OCI-LY7 (cell line): ENCODE measurements at regions not wholly inside any gene's neighbourhood (a gene's known extent, or its start where the extent isn't known, plus 50 kb on each side); places are given as distances from the start of the nearest gene placed in this dataset.

Experiments
- BruUV-seq: library from RNA; stranded (reverse); fragments of 400-500 nt; replicated peaks from 2 replicates; lab custom pipeline; 2021; lab: Mats Ljungman, UMichigan
- CTCF ChIA-PET: fragments of 300-600 bp; sonication (Branson Sonifier 250); formaldehyde crosslinking; loops from one replicate; lab custom pipeline; 2022; ENCODE audit warnings: antibody characterized with exemption; ENCODE audit not compliant: unreplicated experiment; lab: Charles Lee
- POLR2A ChIA-PET: fragments of 300-600 bp; sonication (Branson Sonifier 250); formaldehyde crosslinking; loops from one replicate; lab custom pipeline; 2022; ENCODE audit warnings: antibody characterized with exemption; lab: Charles Lee
- DNase-seq: peaks from one replicate; pipeline ENCODE4 v3.0.0-alpha.2; 2015; ENCODE audit warnings: low spot score
- H2AFZ ChIP-seq: fragments of 200-600 bp; sonication (generic), shearing (Covaris generic); 2 replicates; pipeline ENCODE4 v1.6.1; 2014; ENCODE audit warnings: mild to moderate bottlenecking, antibody characterized with exemption, low read length, moderate library complexity
- H3K27ac ChIP-seq: fragments of 200-600 bp; sonication (generic); 2 replicates; pipeline ENCODE4 v1.5.1; 2014; ENCODE audit warnings: mixed run types, low read depth, mild to moderate bottlenecking, moderate library complexity, low read length, inconsistent platforms; ENCODE audit not compliant: poor library complexity, severe bottlenecking
- H3K36me3 ChIP-seq: fragments of 200-600 bp; sonication (generic); 2 replicates; pipeline ENCODE4 v1.6.1; 2014; ENCODE audit warnings: mild to moderate bottlenecking, antibody characterized with exemption, low read length, moderate library complexity, mixed read lengths; ENCODE audit not compliant: insufficient read depth
- H3K4me1 ChIP-seq: fragments of 200-600 bp; sonication (generic); 2 replicates; pipeline ENCODE4 v1.5.1; 2014; ENCODE audit warnings: mild to moderate bottlenecking, low read length; ENCODE audit not compliant: insufficient read depth, poor library complexity, severe bottlenecking
- H3K4me2 ChIP-seq: fragments of 200-600 bp; sonication (generic); 2 replicates; pipeline ENCODE4 v1.6.1; 2014; ENCODE audit warnings: mild to moderate bottlenecking, low read length
- H3K4me3 ChIP-seq: fragments of 200-600 bp; sonication (generic); 2 replicates; pipeline ENCODE4 v1.5.1; 2014; ENCODE audit warnings: mild to moderate bottlenecking, low read depth, low read length; ENCODE audit not compliant: poor library complexity, severe bottlenecking
- H3K79me2 ChIP-seq: fragments of 200-600 bp; sonication (generic); 2 replicates; pipeline ENCODE4 v1.6.1; 2016; ENCODE audit warnings: low read depth, mild to moderate bottlenecking, low read length, moderate library complexity, mixed read lengths; ENCODE audit not compliant: insufficient read depth
- H3K9me2 ChIP-seq: fragments of 200-600 bp; sonication (generic); 2 replicates; pipeline ENCODE4 v1.6.1; 2016; ENCODE audit warnings: mild to moderate bottlenecking, low read length, mixed read lengths; ENCODE audit not compliant: insufficient read depth
- H3K9me3 ChIP-seq: fragments of 200-600 bp; sonication (generic); 2 replicates; pipeline ENCODE4 v1.6.1; 2014; ENCODE audit warnings: mild to moderate bottlenecking, mixed run types, low read length, mixed read lengths
- H4K20me1 ChIP-seq: fragments of 200-600 bp; sonication (generic); 2 replicates; pipeline ENCODE4 v1.6.1; 2014; ENCODE audit warnings: mild to moderate bottlenecking, antibody characterized with exemption, low read length, moderate library complexity, mixed read lengths; ENCODE audit not compliant: insufficient read depth
- CTCF ChIP-seq: fragments of 200-600 bp; sonication (generic); conservative IDR thresholded peaks from 2 replicates; pipeline ENCODE4 v1.5.1; 2014; ENCODE audit warnings: mild to moderate bottlenecking, antibody characterized with exemption, low read length, moderate library complexity, mixed read lengths
- EZH2phosphoT487 ChIP-seq: fragments of 200-600 bp; sonication (generic); IDR thresholded peaks from 2 replicates; pipeline ENCODE4 v1.6.1; 2018; ENCODE audit warnings: low read depth, borderline replicate concordance, mild to moderate bottlenecking, mixed run types, antibody characterized with exemption, low read length, moderate library complexity, mixed read lengths
- intact Hi-C: fragments of 100-400 bp; cut with micrococcal nuclease; formaldehyde crosslinking; loops from one replicate; pipeline ENCODE4 v1.10.0; 2022; ENCODE audit not compliant: unreplicated experiment

GRCh38 chr9:27675354-27675753 lies 102.1 kb upstream of the C9orf72 start:
- ChIA-PET CTCF (no interaction called here), POLR2A (no interaction called here)
- no peak for DNase-seq
- Histone ChIP-seq H2AFZ (no peak overlapping the region), H3K4me3 (no peak overlapping the region), H3K79me2 (no peaks in the 10 kb centered on the region), H3K4me1 (no peaks in the 10 kb centered on the region), H3K4me2 (no peak overlapping the region), H3K9me3 (no peaks in the 10 kb centered on the region), H3K36me3 (no peaks in the 10 kb centered on the region), H3K9me2 (no peaks in the 10 kb centered on the region), H3K27ac (no peak overlapping the region), H4K20me1 (no peaks in the 10 kb centered on the region)
- intact Hi-C loops = no loop called here
- TF ChIP-seq EZH2phosphoT487 (no peak), CTCF (no peak)
- BruUV-seq = no TSS peak

GRCh38 chr9:27676827-27677226 lies 103.5 kb upstream of the C9orf72 start:
- no peaks in the 10 kb centered on the region for H4K20me1 ChIP-seq
- ChIA-PET CTCF (no interaction called here), POLR2A (no interaction called here)
- H3K36me3 ChIP-seq = no peaks in the 10 kb centered on the region
- H2AFZ ChIP-seq = no peak overlapping the region
- no peaks in the 10 kb centered on the region for H3K9me2 ChIP-seq
- no peak overlapping the region for H3K4me3 ChIP-seq
- TF ChIP-seq CTCF (no peak), EZH2phosphoT487 (no peak)
- intact Hi-C loops = no loop called here
- H3K27ac ChIP-seq = no peak overlapping the region
- DNase-seq = no peak
- BruUV-seq = no TSS peak
- no peak overlapping the region for H3K4me2 ChIP-seq
- no peaks in the 10 kb centered on the region for H3K4me1 ChIP-seq
- H3K79me2 ChIP-seq = no peaks in the 10 kb centered on the region
- H3K9me3 ChIP-seq = no peaks in the 10 kb centered on the region

- TF ChIP-seq EZH2phosphoT487 = no peak
- no peak for TF ChIP-seq CTCF
- intact Hi-C loops = no loop called here
- Histone ChIP-seq H4K20me1 (no peaks in the 10 kb centered on the region), H3K4me1 (no peaks in the 10 kb centered on the region), H3K4me3 (no peak overlapping the region), H3K9me3 (no peaks in the 10 kb centered on the region), H3K4me2 (no peak overlapping the region), H2AFZ (no peak overlapping the region), H3K79me2 (no peaks in the 10 kb centered on the region), H3K9me2 (no peaks in the 10 kb centered on the region), H3K36me3 (no peaks in the 10 kb centered on the region), H3K27ac (no peak overlapping the region)
- ChIA-PET CTCF (no interaction called here), POLR2A (interaction anchor here (0.6 to 1.1 kb wide), 4 partner anchors 8 to 511 kb away, joined by 4 to 6 read pairs (median 6); no protein-coding TSS in a partner anchor)
- no peak for DNase-seq
- no TSS peak for BruUV-seq
Observed at GRCh38 chr9:27679338-27679737, 106.1 kb upstream of the C9orf72 start.
